ENCODE measurements at regions not wholly inside any gene's neighbourhood (a gene's known extent, or its start where the extent isn't known, plus 50 kb on each side); places are given as distances from the start of the nearest gene placed in this dataset.

- TF ChIP-seq CTCF (conservative IDR thresholded peaks at IDR 0.05; ENCODE audit: low read depth in 2 of 2) (no peak), POLR2AphosphoS5 (IDR thresholded peaks at IDR 0.05; ENCODE audit: low read depth) (no peak), EZH2phosphoT487 (IDR thresholded peaks at IDR 0.05; ENCODE audit: unreplicated experiment) (no peak), EZH2 (IDR thresholded peaks at IDR 0.05; ENCODE audit: low read depth, unreplicated experiment) (no peak), ZNF114 (CRISPR knock-in tag; IDR thresholded peaks at IDR 0.05) (no peak), REST (IDR thresholded peaks at IDR 0.05; ENCODE audit: unreplicated experiment) (no peak), ZNF331 (CRISPR knock-in tag; IDR thresholded peaks at IDR 0.05; ENCODE audit: low read depth) (no peak), CREB1 (CRISPR knock-in tag; IDR thresholded peaks at IDR 0.05; ENCODE audit: low read depth) (no peak), NANOG (IDR thresholded peaks at IDR 0.05; ENCODE audit: borderline replicate concordance) (no peak), JUNB (IDR thresholded peaks at IDR 0.05; ENCODE audit: unreplicated experiment) (no peak), ZNF462 (CRISPR knock-in tag; IDR thresholded peaks at IDR 0.05) (no peak), ETS1 (IDR thresholded peaks at IDR 0.05) (no peak), STAT1 (IDR thresholded peaks at IDR 0.05; ENCODE audit: unreplicated experiment) (no peak)
These were observed 63.1 kb downstream of the PRR15 start for GRCh38 chr7:29626730-29627129.

Measured in GM23338 (cell line).